ENCODE measurements at regions not wholly inside any gene's neighbourhood (a gene's known extent, or its start where the extent isn't known, plus 50 kb on each side); places are given as distances from the start of the nearest gene placed in this dataset.

- TF ChIP-seq CTCF (IDR thresholded peaks at IDR 0.05) (no peak), POLR2A (IDR thresholded peaks at IDR 0.05) (no peak)
Observed at GRCh38 chr3:82556113-82556512, 794.7 kb upstream of the GBE1 start.

Measured in heart left ventricle (tissue), 13 donors.